OCI-LY1 (cell line): ENCODE measurements at regions not wholly inside any gene's neighbourhood (a gene's known extent, or its start where the extent isn't known, plus 50 kb on each side); places are given as distances from the start of the nearest gene placed in this dataset.

ENCODE experiments used
- H2AFZ ChIP-seq: fragments of 200-600 bp; sonication (generic), shearing (Covaris generic); 2 replicates; pipeline ENCODE4 v1.6.0; 2014; ENCODE audit warnings: antibody characterized with exemption, mild to moderate bottlenecking, low read length
- H3F3A ChIP-seq: fragments of 200-600 bp; sonication (generic), shearing (Covaris generic); 2 replicates; pipeline ENCODE4 v1.6.0; 2014; ENCODE audit warnings: mild to moderate bottlenecking, antibody characterized with exemption, low read length, moderate library complexity; ENCODE audit not compliant: insufficient read depth
- H3K27ac ChIP-seq: fragments of 200-600 bp; sonication (generic); 2 replicates; pipeline ENCODE4 v1.5.1; 2014; ENCODE audit warnings: low read length, mixed run types, mild to moderate bottlenecking, low read depth; ENCODE audit not compliant: poor library complexity, severe bottlenecking
- H3K27me3 ChIP-seq: fragments of 200-600 bp; sonication (generic); 2 replicates; pipeline ENCODE4 v1.6.0; 2014; ENCODE audit warnings: antibody characterized with exemption, mild to moderate bottlenecking, low read length, moderate library complexity; ENCODE audit not compliant: insufficient read depth
- H3K36me3 ChIP-seq: fragments of 200-600 bp; sonication (generic); 2 replicates; pipeline ENCODE4 v1.6.1; 2014; ENCODE audit warnings: mild to moderate bottlenecking, antibody characterized with exemption, low read length, moderate library complexity, mixed read lengths; ENCODE audit not compliant: insufficient read depth
- H3K4me1 ChIP-seq: fragments of 200-600 bp; sonication (generic); 2 replicates; pipeline ENCODE4 v1.5.1; 2014; ENCODE audit warnings: mild to moderate bottlenecking, low read length, moderate library complexity; ENCODE audit not compliant: insufficient read depth, severe bottlenecking
- H3K4me2 ChIP-seq: fragments of 200-600 bp; sonication (generic), shearing (Covaris generic); 2 replicates; pipeline ENCODE4 v1.6.1; 2014; ENCODE audit warnings: low read length
- H3K4me3 ChIP-seq: fragments of 200-600 bp; sonication (generic); 2 replicates; pipeline ENCODE4 v1.5.1; 2014; ENCODE audit warnings: low read length, low read depth, mild to moderate bottlenecking, mixed read lengths; ENCODE audit not compliant: poor library complexity, severe bottlenecking
- H3K79me2 ChIP-seq: fragments of 200-600 bp; shearing (Covaris generic); 2 replicates; pipeline ENCODE4 v1.6.1; 2016; ENCODE audit warnings: mixed run types, low read length, mixed read lengths; ENCODE audit not compliant: insufficient read depth
- H3K9ac ChIP-seq: fragments of 200-600 bp; sonication (generic), shearing (Covaris generic); 2 replicates; pipeline ENCODE4 v1.6.1; 2014; ENCODE audit warnings: mild to moderate bottlenecking, low read length, mixed read lengths
- H3K9me2 ChIP-seq: fragments of 200-600 bp; sonication (generic), shearing (Covaris generic); 2 replicates; pipeline ENCODE4 v1.6.1; 2014; ENCODE audit warnings: low read depth, mild to moderate bottlenecking, low read length, mixed read lengths
- H3K9me3 ChIP-seq: fragments of 200-600 bp; shearing (Covaris generic); 2 replicates; pipeline ENCODE4 v1.6.1; 2014; ENCODE audit warnings: low read length, mixed read lengths
- H4K20me1 ChIP-seq: fragments of 200-600 bp; sonication (generic), shearing (Covaris generic); 2 replicates; pipeline ENCODE4 v1.6.0; 2016; ENCODE audit warnings: mild to moderate bottlenecking, low read length; ENCODE audit not compliant: insufficient read depth
- CTCF ChIP-seq: fragments of 200-600 bp; sonication (generic), shearing (Covaris generic); IDR thresholded peaks from 2 replicates; pipeline ENCODE4 v1.5.1; 2017; ENCODE audit warnings: mild to moderate bottlenecking, antibody characterized with exemption, low read length, moderate library complexity, mixed read lengths
- EZH2 ChIP-seq: fragments of 200-600 bp; sonication (generic), shearing (Covaris generic); IDR thresholded peaks from 2 replicates; pipeline ENCODE4 v1.8.0; 2017; ENCODE audit warnings: borderline replicate concordance, mixed run types, mild to moderate bottlenecking, antibody characterized with exemption, low read length, moderate library complexity, mixed read lengths

GRCh38 chr11:20275987-20276965, 87.2 kb upstream of the HTATIP2 start:
- no peak overlapping the region for H3K27ac ChIP-seq
- no peaks in the 10 kb centered on the region for H3K9me3 ChIP-seq
- no peaks in the 10 kb centered on the region for H3K36me3 ChIP-seq
- no peaks in the 10 kb centered on the region for H3K79me2 ChIP-seq
- no peak for TF ChIP-seq CTCF
- no peak for TF ChIP-seq EZH2
- H3K4me2 ChIP-seq, result no peak overlapping the region
- no peaks in the 10 kb centered on the region for H4K20me1 ChIP-seq
- H3K4me1 ChIP-seq, result no peaks in the 10 kb centered on the region
- no peaks in the 10 kb centered on the region for H3K27me3 ChIP-seq
- H3F3A ChIP-seq, result no peaks in the 10 kb centered on the region
- H3K9me2 ChIP-seq, result no peaks in the 10 kb centered on the region
- no peak overlapping the region for H2AFZ ChIP-seq
- H3K9ac ChIP-seq, result no peak overlapping the region
- no peak overlapping the region for H3K4me3 ChIP-seq

- no peaks in the 10 kb centered on the region for H3K27me3 ChIP-seq
Measured at GRCh38 chr11:20274031-20274430, 89.5 kb upstream of the HTATIP2 start.

GRCh38 chr11:20261526-20261925, 101.3 kb upstream of the DBX1 start:
- no peaks in the 10 kb centered on the region for H4K20me1 ChIP-seq
- no peak overlapping the region for H2AFZ ChIP-seq
- H3K4me3 ChIP-seq, result no peak overlapping the region
- no peak overlapping the region for H3K27ac ChIP-seq
- H3K9me2 ChIP-seq, result no peaks in the 10 kb centered on the region
- no peak overlapping the region for H3K4me2 ChIP-seq
- no peaks in the 10 kb centered on the region for H3K4me1 ChIP-seq
- H3K27me3 ChIP-seq, result no peaks in the 10 kb centered on the region
- no peaks in the 10 kb centered on the region for H3K36me3 ChIP-seq
- H3K9ac ChIP-seq, result no peak overlapping the region
- H3F3A ChIP-seq, result no peaks in the 10 kb centered on the region
- H3K9me3 ChIP-seq, result no peaks in the 10 kb centered on the region
- TF ChIP-seq CTCF (no peak), EZH2 (no peak)
- H3K79me2 ChIP-seq, result no peaks in the 10 kb centered on the region

More at GRCh38 chr11:20274031-20274430, 89.5 kb upstream of the HTATIP2 start:
- H3K9me2 ChIP-seq, result no peaks in the 10 kb centered on the region
- H3F3A ChIP-seq, result no peaks in the 10 kb centered on the region
- H3K36me3 ChIP-seq, result no peaks in the 10 kb centered on the region
- H4K20me1 ChIP-seq, result no peaks in the 10 kb centered on the region
- H3K9me3 ChIP-seq, result no peaks in the 10 kb centered on the region
- no peak overlapping the region for H3K4me3 ChIP-seq
- no peak overlapping the region for H3K9ac ChIP-seq
- H3K79me2 ChIP-seq, result no peaks in the 10 kb centered on the region
- H3K27ac ChIP-seq, result no peak overlapping the region
- TF ChIP-seq CTCF (no peak), EZH2 (no peak)
- H3K4me2 ChIP-seq, result no peak overlapping the region
- H2AFZ ChIP-seq, result no peak overlapping the region
- no peaks in the 10 kb centered on the region for H3K4me1 ChIP-seq
